ENCODE measurements at regions not wholly inside any gene's neighbourhood (a gene's known extent, or its start where the extent isn't known, plus 50 kb on each side); places are given as distances from the start of the nearest gene placed in this dataset.

DNA sequence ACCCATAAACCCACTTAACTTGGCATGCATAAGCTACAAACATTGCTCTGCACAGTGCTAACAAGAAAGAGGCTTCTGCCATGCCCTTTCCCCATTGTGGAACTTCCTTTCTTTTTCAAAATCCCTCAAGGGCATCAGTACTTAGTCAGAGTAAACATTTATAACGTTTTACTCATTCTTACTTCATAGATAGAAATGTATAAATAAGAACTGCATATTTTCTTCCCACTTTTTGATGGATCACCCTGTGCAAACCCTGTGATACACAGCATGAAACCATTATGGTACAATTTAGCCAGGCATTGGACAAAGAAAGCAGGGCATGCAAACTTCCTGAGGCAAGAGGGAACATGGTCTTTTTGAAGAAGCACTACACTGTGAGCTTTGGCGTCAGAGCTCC, 113.8 kb upstream of the FOXG1 start:
- Histone ChIP-seq H3K27ac (ENCODE audit: low read length) (no peak overlapping the region), H3K4me1 (ENCODE audit: control insufficient read depth, insufficient read depth, low read length) (no peaks in the 10 kb centered on the region), H3K36me3 (ENCODE audit: control insufficient read depth, insufficient read depth, low read length) (no peaks in the 10 kb centered on the region), H3K9me3 (ENCODE audit: control insufficient read depth, low read depth, low read length) (no peaks in the 10 kb centered on the region), H3K4me3 (ENCODE audit: low read length) (no peak overlapping the region), H3K27me3 (ENCODE audit: control insufficient read depth, insufficient read depth, low read length) (no peaks in the 10 kb centered on the region)
- DNase-seq: no peak
- 13% methylated on average over 2 of the region's 2 CpGs for WGBS (ENCODE audit: insufficient coverage, low lambda C conversion rate)

DNA sequence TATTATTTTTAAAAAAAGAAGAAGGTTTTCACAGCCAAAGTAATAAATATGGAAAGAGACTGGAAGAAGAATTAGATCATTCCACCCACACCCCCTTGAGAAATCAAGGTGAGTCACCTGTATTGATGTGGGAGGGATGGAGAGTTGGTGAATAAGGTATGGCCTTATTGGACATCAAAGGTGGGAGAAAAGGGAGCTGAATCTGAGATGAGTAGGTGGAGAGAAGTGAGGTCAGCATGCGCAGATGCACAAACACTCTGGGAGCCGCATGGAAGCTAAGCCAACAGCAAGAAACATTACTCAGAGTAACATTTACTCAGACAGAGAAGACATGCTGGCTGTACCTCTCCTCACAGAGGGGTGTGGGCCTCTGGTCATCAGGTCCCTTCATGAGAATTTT, 113.1 kb upstream of the FOXG1 start:
- H3K4me3 ChIP-seq (ENCODE audit: low read length): no peak overlapping the region
- no peak overlapping the region for H3K27ac ChIP-seq (ENCODE audit: low read length)
- H3K36me3 ChIP-seq (ENCODE audit: control insufficient read depth, insufficient read depth, low read length): no peaks in the 10 kb centered on the region
- DNase-seq: no peak
- no peaks in the 10 kb centered on the region for H3K9me3 ChIP-seq (ENCODE audit: control insufficient read depth, low read depth, low read length)
- H3K27me3 ChIP-seq (ENCODE audit: control insufficient read depth, insufficient read depth, low read length): no peaks in the 10 kb centered on the region
- no CpG with 5 or more reads among the region's 2 CpGs for WGBS (ENCODE audit: insufficient coverage, low lambda C conversion rate)
- H3K4me1 ChIP-seq (ENCODE audit: control insufficient read depth, insufficient read depth, low read length): no peaks in the 10 kb centered on the region

DNA sequence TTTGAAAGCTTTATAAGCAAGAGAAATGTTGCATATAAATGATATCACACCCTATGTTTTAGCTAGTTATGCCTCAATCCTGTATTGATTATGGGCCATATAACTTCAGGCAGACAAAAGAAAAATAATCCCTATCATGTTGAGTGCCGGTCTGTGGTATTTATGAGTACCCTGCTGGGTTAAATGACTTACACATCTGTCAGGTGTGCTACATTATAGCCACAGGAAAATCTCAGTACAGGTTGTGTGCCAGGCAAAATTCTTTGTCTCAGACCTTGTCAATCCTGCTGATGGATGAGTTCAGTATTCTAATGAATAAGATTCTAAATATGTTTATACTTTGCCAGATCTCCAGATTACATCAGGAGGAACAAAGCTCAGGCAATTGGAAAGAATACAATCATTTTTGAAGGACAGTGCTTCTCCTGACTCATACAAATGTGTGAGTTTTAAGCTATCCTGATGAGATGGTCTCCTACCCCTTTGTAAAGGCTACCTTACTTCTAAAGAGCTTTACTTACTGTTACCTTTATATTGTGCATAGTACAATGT, 109.8 kb upstream of the FOXG1 start:
- H3K27me3 ChIP-seq (ENCODE audit: control insufficient read depth, insufficient read depth, low read length): no peaks in the 10 kb centered on the region
- DNase-seq: no peak
- no peaks in the 10 kb centered on the region for H3K9me3 ChIP-seq (ENCODE audit: control insufficient read depth, low read depth, low read length)
- WGBS (ENCODE audit: insufficient coverage, low lambda C conversion rate): no CpG with 5 or more reads among the region's 1 CpG
- no peak overlapping the region for H3K4me3 ChIP-seq (ENCODE audit: low read length)
- no peaks in the 10 kb centered on the region for H3K36me3 ChIP-seq (ENCODE audit: control insufficient read depth, insufficient read depth, low read length)
- no peaks in the 10 kb centered on the region for H3K4me1 ChIP-seq (ENCODE audit: control insufficient read depth, insufficient read depth, low read length)
- H3K27ac ChIP-seq (ENCODE audit: low read length): no peak overlapping the region

- DNase-seq: no peak
- 52% methylated on average over 3 of the region's 5 CpGs for WGBS (ENCODE audit: insufficient coverage, low lambda C conversion rate)
- no peak overlapping the region for H3K4me3 ChIP-seq (ENCODE audit: low read length)
Observed at GRCh38 chr14:28661171-28661772, 105.3 kb upstream of the FOXG1 start.

DNA sequence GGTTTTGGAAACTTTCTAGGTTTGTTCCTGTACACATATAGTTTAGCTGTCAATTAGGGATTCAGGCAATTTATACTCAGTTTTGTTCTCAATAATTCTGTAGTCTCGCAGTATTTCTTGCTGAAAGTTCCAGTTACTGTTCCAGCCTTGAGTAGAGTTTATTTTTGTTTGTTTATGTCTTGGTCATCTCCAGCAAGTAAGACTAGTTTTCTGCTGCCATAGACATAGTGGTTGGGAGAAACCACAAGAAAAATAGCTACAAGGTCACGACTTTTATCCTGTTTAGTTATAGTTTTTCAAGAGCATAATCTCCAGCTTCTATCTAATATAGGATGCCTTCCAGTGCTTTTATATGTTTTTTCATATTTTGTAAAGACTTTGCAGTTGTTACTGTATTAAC, 99.6 kb upstream of the FOXG1 start:
- Histone ChIP-seq H3K4me1 (ENCODE audit: control insufficient read depth, insufficient read depth, low read length) (no peaks in the 10 kb centered on the region), H3K9me3 (ENCODE audit: control insufficient read depth, low read depth, low read length) (no peaks in the 10 kb centered on the region), H3K36me3 (ENCODE audit: control insufficient read depth, insufficient read depth, low read length) (no peaks in the 10 kb centered on the region), H3K27ac (ENCODE audit: low read length) (no peak overlapping the region), H3K4me3 (ENCODE audit: low read length) (no peak overlapping the region), H3K27me3 (ENCODE audit: control insufficient read depth, insufficient read depth, low read length) (no peaks in the 10 kb centered on the region)
- 92% methylated on average over 2 of the region's 2 CpGs for WGBS (ENCODE audit: insufficient coverage, low lambda C conversion rate)
- DNase-seq: no peak

More at GRCh38 chr14:28661171-28661772, 105.3 kb upstream of the FOXG1 start:
- H3K4me1 ChIP-seq (ENCODE audit: control insufficient read depth, insufficient read depth, low read length): no peaks in the 10 kb centered on the region
- H3K36me3 ChIP-seq (ENCODE audit: control insufficient read depth, insufficient read depth, low read length): no peaks in the 10 kb centered on the region
- no peaks in the 10 kb centered on the region for H3K9me3 ChIP-seq (ENCODE audit: control insufficient read depth, low read depth, low read length)
- H3K27me3 ChIP-seq (ENCODE audit: control insufficient read depth, insufficient read depth, low read length): no peaks in the 10 kb centered on the region
- no peak overlapping the region for H3K27ac ChIP-seq (ENCODE audit: low read length)

- Histone ChIP-seq H3K4me3 (ENCODE audit: low read length) (no peak overlapping the region), H3K9me3 (ENCODE audit: control insufficient read depth, low read depth, low read length) (no peaks in the 10 kb centered on the region), H3K4me1 (ENCODE audit: control insufficient read depth, insufficient read depth, low read length) (no peaks in the 10 kb centered on the region), H3K27me3 (ENCODE audit: control insufficient read depth, insufficient read depth, low read length) (no peaks in the 10 kb centered on the region), H3K36me3 (ENCODE audit: control insufficient read depth, insufficient read depth, low read length) (no peaks in the 10 kb centered on the region), H3K27ac (ENCODE audit: low read length) (no peak overlapping the region)
- no peak for DNase-seq
- WGBS (ENCODE audit: insufficient coverage, low lambda C conversion rate): no CpG with 5 or more reads among the region's 2 CpGs
Observed at GRCh38 chr14:28671425-28671824, 95.2 kb upstream of the FOXG1 start.

DNA sequence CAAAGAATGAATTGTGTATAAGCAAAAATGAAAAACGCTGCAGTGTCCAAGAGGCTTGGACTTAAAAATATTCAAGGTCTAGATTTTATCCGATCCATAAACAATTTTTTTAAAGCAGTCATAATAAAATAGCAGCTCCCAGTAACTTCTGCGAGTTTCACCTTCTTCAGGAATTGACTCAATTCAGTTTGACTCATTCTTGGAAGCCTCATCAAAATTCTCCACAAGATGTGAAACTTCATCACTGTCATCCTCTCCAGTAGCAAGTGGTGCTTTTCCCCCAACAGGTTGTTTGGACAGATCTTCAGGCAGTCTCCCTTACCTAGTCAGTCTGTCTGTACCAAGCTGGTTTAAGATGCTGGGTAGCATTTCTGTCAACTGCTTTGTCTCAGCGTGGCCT, 93.5 kb upstream of the FOXG1 start:
- no peak for DNase-seq
- Histone ChIP-seq H3K9me3 (ENCODE audit: control insufficient read depth, low read depth, low read length) (no peaks in the 10 kb centered on the region), H3K27ac (ENCODE audit: low read length) (no peak overlapping the region), H3K36me3 (ENCODE audit: control insufficient read depth, insufficient read depth, low read length) (no peaks in the 10 kb centered on the region), H3K4me1 (ENCODE audit: control insufficient read depth, insufficient read depth, low read length) (no peaks in the 10 kb centered on the region), H3K27me3 (ENCODE audit: control insufficient read depth, insufficient read depth, low read length) (no peaks in the 10 kb centered on the region), H3K4me3 (ENCODE audit: low read length) (no peak overlapping the region)
- 100% methylated on average over 2 of the region's 4 CpGs for WGBS (ENCODE audit: insufficient coverage, low lambda C conversion rate)

- H3K9me3 ChIP-seq (ENCODE audit: control insufficient read depth, low read depth, low read length): no peaks in the 10 kb centered on the region
- no peak for DNase-seq
- H3K27ac ChIP-seq (ENCODE audit: low read length): no peak overlapping the region
- WGBS (ENCODE audit: insufficient coverage, low lambda C conversion rate): no CpG with 5 or more reads among the region's 4 CpGs
- H3K4me1 ChIP-seq (ENCODE audit: control insufficient read depth, insufficient read depth, low read length): no peaks in the 10 kb centered on the region
- H3K4me3 ChIP-seq (ENCODE audit: low read length): no peak overlapping the region
- H3K36me3 ChIP-seq (ENCODE audit: control insufficient read depth, insufficient read depth, low read length): no peaks in the 10 kb centered on the region
- H3K27me3 ChIP-seq (ENCODE audit: control insufficient read depth, insufficient read depth, low read length): no peaks in the 10 kb centered on the region
Observed at GRCh38 chr14:28676479-28676878, 90.1 kb upstream of the FOXG1 start.

DNA sequence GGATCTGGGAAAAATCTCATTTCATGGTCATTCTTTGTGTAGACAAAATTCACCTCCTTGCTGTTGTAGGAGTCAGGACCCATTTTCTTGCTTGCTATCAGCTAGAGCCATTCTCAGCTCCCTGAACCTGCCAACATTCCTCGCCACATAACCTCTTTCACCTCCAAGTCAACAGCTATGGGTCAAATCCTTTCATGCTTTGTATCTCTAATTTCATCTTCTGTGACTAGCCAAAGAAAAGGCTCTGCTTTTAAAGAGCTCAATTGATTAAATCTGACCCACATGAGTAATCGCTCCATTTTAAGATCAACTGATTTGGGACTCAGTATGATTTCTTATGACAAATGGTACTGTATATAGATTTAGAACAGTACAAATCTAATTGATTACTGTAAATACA, 89.2 kb upstream of the FOXG1 start:
- Histone ChIP-seq H3K4me3 (ENCODE audit: low read length) (no peak overlapping the region), H3K9me3 (ENCODE audit: control insufficient read depth, low read depth, low read length) (no peaks in the 10 kb centered on the region), H3K36me3 (ENCODE audit: control insufficient read depth, insufficient read depth, low read length) (no peaks in the 10 kb centered on the region), H3K4me1 (ENCODE audit: control insufficient read depth, insufficient read depth, low read length) (no peaks in the 10 kb centered on the region), H3K27me3 (ENCODE audit: control insufficient read depth, insufficient read depth, low read length) (no peaks in the 10 kb centered on the region), H3K27ac (ENCODE audit: low read length) (no peak overlapping the region)
- WGBS (ENCODE audit: insufficient coverage, low lambda C conversion rate): 83% methylated on average over 1 of the region's 2 CpGs
- no peak for DNase-seq

DNA sequence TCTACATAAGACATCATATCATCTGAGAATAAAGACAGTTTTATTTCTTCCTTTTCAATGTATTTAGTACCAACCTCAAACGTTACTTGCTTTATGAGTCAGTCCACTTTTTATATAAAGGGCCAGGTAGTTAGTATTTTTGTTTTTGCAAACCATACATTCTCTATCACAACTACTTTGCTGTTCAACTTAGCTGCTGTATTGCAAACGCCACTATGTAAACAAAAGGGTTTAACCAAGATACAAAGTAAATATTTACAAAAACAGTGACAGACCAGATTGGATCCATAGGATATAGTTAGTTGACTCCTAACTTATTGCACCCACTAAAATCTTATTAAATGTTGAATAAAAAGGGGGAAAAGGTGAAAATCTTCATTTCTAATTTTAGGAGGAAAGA, 87.7 kb upstream of the FOXG1 start:
- no peaks in the 10 kb centered on the region for H3K36me3 ChIP-seq (ENCODE audit: control insufficient read depth, insufficient read depth, low read length)
- H3K4me3 ChIP-seq (ENCODE audit: low read length): no peak overlapping the region
- H3K27ac ChIP-seq (ENCODE audit: low read length): no peak overlapping the region
- WGBS (ENCODE audit: insufficient coverage, low lambda C conversion rate): 29% methylated on average over 2 of the region's 2 CpGs
- no peaks in the 10 kb centered on the region for H3K27me3 ChIP-seq (ENCODE audit: control insufficient read depth, insufficient read depth, low read length)
- no peak for DNase-seq
- no peaks in the 10 kb centered on the region for H3K9me3 ChIP-seq (ENCODE audit: control insufficient read depth, low read depth, low read length)
- H3K4me1 ChIP-seq (ENCODE audit: control insufficient read depth, insufficient read depth, low read length): no peaks in the 10 kb centered on the region

- H3K27me3 ChIP-seq (ENCODE audit: control insufficient read depth, insufficient read depth, low read length): no peaks in the 10 kb centered on the region
- no CpG with 5 or more reads among the region's 4 CpGs for WGBS (ENCODE audit: insufficient coverage, low lambda C conversion rate)
- H3K27ac ChIP-seq (ENCODE audit: low read length): no peak overlapping the region
- no peaks in the 10 kb centered on the region for H3K9me3 ChIP-seq (ENCODE audit: control insufficient read depth, low read depth, low read length)
- DNase-seq: no peak
- H3K4me1 ChIP-seq (ENCODE audit: control insufficient read depth, insufficient read depth, low read length): no peaks in the 10 kb centered on the region
- no peak overlapping the region for H3K4me3 ChIP-seq (ENCODE audit: low read length)
- no peaks in the 10 kb centered on the region for H3K36me3 ChIP-seq (ENCODE audit: control insufficient read depth, insufficient read depth, low read length)
Observed at GRCh38 chr14:28681681-28682080, 84.9 kb upstream of the FOXG1 start.

All from large intestine (tissue), 3 donors.